ENCODE measurements at regions not wholly inside any gene's neighbourhood (a gene's known extent, or its start where the extent isn't known, plus 50 kb on each side); places are given as distances from the start of the nearest gene placed in this dataset.
A peak's percentile ranks its signal among the peaks of the same experiment; 100 is the strongest.

DNA sequence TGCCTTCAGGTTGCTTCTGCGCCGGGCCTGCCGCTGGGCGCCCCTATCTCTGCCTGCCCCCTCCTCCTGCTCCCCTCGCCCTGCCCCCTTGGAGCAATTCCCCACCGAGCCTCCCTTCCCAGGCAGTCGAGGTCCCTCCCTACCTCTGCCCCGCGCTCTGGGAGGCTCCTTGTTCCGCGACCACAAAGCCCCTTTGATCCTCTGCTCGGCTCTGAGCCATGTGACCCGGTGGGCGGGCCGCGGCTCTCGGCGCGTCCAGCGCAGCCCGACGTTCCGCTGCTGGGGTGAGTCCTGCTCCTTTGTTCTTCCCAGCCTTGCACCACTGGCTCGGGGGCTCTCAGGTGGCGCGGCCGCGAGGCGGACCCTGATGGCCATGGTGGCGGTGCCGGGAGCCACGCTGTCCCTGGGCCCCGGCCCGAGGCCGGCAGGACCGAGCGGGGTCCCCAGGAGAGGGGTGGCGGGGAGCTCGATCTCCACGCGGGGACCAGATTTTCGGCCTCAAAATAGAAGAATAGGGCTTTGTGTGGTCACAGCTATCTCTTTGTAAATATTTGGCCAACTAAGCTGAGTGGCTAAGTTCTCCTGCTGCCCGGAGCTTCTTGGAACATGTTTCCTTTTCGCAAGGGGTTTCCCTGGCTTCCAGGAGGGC is 310.6 kb downstream of the SEC14L1 start (continued):
- TF ChIP-seq ZNF248 (tag by site-specific recombination; IDR thresholded peaks at IDR 0.05) (no peak), ZNF548 (tag by site-specific recombination; IDR thresholded peaks at IDR 0.05) (no peak), ZBTB17 (tag by site-specific recombination; IDR thresholded peaks at IDR 0.05) (no peak; the same call in 1 of the 2 replicates), ZNF600 (tag by site-specific recombination; IDR thresholded peaks at IDR 0.05) (peak; percentile 58), GLIS2 (tag by site-specific recombination; IDR thresholded peaks at IDR 0.05) (peak; percentile 72; the same call in 1 of the 2 replicates), KLF10 (tag by site-specific recombination; IDR thresholded peaks at IDR 0.05) (no peak), ZNF175 (tag by site-specific recombination; IDR thresholded peaks at IDR 0.05) (no peak), ZNF354C (tag by site-specific recombination; IDR thresholded peaks at IDR 0.05; ENCODE audit: borderline replicate concordance, low read depth) (no peak), HOXD13 (CRISPR knock-in tag; IDR thresholded peaks at IDR 0.05; ENCODE audit: borderline replicate concordance) (0 out of 2 replicates have a peak, but pooled peaks have one; percentile 41), ZNF335 (tag by site-specific recombination; conservative IDR thresholded peaks at IDR 0.05) (peak; percentile 64), ZNF221 (tag by site-specific recombination; IDR thresholded peaks at IDR 0.05; ENCODE audit: borderline replicate concordance) (no peak), ZNF211 (tag by site-specific recombination; IDR thresholded peaks at IDR 0.05; ENCODE audit: low read depth) (no peak), KLF1 (tag by site-specific recombination; IDR thresholded peaks at IDR 0.05) (peak; percentile 47; the same call in 1 of the 2 replicates), ZNF521 (tag by site-specific recombination; IDR thresholded peaks at IDR 0.05) (no peak), ZNF146 (tag by site-specific recombination; IDR thresholded peaks at IDR 0.05) (no peak), ZNF2 (tag by site-specific recombination; IDR thresholded peaks at IDR 0.05) (no peak)
- TF ChIP-seq, protein P1, sequence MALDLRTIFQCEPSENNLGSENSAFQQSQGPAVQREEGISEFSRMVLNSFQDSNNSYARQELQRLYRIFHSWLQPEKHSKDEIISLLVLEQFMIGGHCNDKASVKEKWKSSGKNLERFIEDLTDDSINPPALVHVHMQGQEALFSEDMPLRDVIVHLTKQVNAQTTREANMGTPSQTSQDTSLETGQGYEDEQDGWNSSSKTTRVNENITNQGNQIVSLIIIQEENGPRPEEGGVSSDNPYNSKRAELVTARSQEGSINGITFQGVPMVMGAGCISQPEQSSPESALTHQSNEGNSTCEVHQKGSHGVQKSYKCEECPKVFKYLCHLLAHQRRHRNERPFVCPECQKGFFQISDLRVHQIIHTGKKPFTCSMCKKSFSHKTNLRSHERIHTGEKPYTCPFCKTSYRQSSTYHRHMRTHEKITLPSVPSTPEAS (tag by site-specific recombination; IDR thresholded peaks at IDR 0.05), result no peak
- TF ChIP-seq, protein P2, sequence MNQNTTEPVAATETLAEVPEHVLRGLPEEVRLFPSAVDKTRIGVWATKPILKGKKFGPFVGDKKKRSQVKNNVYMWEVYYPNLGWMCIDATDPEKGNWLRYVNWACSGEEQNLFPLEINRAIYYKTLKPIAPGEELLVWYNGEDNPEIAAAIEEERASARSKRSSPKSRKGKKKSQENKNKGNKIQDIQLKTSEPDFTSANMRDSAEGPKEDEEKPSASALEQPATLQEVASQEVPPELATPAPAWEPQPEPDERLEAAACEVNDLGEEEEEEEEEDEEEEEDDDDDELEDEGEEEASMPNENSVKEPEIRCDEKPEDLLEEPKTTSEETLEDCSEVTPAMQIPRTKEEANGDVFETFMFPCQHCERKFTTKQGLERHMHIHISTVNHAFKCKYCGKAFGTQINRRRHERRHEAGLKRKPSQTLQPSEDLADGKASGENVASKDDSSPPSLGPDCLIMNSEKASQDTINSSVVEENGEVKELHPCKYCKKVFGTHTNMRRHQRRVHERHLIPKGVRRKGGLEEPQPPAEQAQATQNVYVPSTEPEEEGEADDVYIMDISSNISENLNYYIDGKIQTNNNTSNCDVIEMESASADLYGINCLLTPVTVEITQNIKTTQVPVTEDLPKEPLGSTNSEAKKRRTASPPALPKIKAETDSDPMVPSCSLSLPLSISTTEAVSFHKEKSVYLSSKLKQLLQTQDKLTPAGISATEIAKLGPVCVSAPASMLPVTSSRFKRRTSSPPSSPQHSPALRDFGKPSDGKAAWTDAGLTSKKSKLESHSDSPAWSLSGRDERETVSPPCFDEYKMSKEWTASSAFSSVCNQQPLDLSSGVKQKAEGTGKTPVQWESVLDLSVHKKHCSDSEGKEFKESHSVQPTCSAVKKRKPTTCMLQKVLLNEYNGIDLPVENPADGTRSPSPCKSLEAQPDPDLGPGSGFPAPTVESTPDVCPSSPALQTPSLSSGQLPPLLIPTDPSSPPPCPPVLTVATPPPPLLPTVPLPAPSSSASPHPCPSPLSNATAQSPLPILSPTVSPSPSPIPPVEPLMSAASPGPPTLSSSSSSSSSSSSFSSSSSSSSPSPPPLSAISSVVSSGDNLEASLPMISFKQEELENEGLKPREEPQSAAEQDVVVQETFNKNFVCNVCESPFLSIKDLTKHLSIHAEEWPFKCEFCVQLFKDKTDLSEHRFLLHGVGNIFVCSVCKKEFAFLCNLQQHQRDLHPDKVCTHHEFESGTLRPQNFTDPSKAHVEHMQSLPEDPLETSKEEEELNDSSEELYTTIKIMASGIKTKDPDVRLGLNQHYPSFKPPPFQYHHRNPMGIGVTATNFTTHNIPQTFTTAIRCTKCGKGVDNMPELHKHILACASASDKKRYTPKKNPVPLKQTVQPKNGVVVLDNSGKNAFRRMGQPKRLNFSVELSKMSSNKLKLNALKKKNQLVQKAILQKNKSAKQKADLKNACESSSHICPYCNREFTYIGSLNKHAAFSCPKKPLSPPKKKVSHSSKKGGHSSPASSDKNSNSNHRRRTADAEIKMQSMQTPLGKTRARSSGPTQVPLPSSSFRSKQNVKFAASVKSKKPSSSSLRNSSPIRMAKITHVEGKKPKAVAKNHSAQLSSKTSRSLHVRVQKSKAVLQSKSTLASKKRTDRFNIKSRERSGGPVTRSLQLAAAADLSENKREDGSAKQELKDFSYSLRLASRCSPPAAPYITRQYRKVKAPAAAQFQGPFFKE (tag by site-specific recombination; IDR thresholded peaks at IDR 0.05; ENCODE audit: borderline replicate concordance), result no peak
- TF ChIP-seq, protein P3, sequence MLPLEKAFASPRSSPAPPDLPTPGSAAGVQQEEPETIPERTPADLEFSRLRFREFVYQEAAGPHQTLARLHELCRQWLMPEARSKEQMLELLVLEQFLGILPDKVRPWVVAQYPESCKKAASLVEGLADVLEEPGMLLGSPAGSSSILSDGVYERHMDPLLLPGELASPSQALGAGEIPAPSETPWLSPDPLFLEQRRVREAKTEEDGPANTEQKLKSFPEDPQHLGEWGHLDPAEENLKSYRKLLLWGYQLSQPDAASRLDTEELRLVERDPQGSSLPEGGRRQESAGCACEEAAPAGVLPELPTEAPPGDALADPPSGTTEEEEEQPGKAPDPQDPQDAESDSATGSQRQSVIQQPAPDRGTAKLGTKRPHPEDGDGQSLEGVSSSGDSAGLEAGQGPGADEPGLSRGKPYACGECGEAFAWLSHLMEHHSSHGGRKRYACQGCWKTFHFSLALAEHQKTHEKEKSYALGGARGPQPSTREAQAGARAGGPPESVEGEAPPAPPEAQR (tag by site-specific recombination; IDR thresholded peaks at IDR 0.05), result no peak
- TF ChIP-seq, protein P4, sequence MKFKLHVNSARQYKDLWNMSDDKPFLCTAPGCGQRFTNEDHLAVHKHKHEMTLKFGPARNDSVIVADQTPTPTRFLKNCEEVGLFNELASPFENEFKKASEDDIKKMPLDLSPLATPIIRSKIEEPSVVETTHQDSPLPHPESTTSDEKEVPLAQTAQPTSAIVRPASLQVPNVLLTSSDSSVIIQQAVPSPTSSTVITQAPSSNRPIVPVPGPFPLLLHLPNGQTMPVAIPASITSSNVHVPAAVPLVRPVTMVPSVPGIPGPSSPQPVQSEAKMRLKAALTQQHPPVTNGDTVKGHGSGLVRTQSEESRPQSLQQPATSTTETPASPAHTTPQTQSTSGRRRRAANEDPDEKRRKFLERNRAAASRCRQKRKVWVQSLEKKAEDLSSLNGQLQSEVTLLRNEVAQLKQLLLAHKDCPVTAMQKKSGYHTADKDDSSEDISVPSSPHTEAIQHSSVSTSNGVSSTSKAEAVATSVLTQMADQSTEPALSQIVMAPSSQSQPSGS (tag by site-specific recombination; IDR thresholded peaks at IDR 0.05; ENCODE audit: low read depth), result no peak
- TF ChIP-seq, protein P5, sequence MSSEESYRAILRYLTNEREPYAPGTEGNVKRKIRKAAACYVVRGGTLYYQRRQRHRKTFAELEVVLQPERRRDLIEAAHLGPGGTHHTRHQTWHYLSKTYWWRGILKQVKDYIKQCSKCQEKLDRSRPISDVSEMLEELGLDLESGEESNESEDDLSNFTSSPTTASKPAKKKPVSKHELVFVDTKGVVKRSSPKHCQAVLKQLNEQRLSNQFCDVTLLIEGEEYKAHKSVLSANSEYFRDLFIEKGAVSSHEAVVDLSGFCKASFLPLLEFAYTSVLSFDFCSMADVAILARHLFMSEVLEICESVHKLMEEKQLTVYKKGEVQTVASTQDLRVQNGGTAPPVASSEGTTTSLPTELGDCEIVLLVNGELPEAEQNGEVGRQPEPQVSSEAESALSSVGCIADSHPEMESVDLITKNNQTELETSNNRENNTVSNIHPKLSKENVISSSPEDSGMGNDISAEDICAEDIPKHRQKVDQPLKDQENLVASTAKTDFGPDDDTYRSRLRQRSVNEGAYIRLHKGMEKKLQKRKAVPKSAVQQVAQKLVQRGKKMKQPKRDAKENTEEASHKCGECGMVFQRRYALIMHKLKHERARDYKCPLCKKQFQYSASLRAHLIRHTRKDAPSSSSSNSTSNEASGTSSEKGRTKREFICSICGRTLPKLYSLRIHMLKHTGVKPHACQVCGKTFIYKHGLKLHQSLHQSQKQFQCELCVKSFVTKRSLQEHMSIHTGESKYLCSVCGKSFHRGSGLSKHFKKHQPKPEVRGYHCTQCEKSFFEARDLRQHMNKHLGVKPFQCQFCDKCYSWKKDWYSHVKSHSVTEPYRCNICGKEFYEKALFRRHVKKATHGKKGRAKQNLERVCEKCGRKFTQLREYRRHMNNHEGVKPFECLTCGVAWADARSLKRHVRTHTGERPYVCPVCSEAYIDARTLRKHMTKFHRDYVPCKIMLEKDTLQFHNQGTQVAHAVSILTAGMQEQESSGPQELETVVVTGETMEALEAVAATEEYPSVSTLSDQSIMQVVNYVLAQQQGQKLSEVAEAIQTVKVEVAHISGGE (tag by site-specific recombination; conservative IDR thresholded peaks at IDR 0.05; ENCODE audit: low read depth), result no peak
- TF ChIP-seq, protein P6, sequence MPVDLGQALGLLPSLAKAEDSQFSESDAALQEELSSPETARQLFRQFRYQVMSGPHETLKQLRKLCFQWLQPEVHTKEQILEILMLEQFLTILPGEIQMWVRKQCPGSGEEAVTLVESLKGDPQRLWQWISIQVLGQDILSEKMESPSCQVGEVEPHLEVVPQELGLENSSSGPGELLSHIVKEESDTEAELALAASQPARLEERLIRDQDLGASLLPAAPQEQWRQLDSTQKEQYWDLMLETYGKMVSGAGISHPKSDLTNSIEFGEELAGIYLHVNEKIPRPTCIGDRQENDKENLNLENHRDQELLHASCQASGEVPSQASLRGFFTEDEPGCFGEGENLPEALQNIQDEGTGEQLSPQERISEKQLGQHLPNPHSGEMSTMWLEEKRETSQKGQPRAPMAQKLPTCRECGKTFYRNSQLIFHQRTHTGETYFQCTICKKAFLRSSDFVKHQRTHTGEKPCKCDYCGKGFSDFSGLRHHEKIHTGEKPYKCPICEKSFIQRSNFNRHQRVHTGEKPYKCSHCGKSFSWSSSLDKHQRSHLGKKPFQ (tag by site-specific recombination; IDR thresholded peaks at IDR 0.05), result no peak
- TF ChIP-seq, protein P7, sequence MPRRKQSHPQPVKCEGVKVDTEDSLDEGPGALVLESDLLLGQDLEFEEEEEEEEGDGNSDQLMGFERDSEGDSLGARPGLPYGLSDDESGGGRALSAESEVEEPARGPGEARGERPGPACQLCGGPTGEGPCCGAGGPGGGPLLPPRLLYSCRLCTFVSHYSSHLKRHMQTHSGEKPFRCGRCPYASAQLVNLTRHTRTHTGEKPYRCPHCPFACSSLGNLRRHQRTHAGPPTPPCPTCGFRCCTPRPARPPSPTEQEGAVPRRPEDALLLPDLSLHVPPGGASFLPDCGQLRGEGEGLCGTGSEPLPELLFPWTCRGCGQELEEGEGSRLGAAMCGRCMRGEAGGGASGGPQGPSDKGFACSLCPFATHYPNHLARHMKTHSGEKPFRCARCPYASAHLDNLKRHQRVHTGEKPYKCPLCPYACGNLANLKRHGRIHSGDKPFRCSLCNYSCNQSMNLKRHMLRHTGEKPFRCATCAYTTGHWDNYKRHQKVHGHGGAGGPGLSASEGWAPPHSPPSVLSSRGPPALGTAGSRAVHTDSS (tag by site-specific recombination; IDR thresholded peaks at IDR 0.05), result no peak
